AG09309 (cell line): ENCODE measurements at regions not wholly inside any gene's neighbourhood (a gene's known extent, or its start where the extent isn't known, plus 50 kb on each side); places are given as distances from the start of the nearest gene placed in this dataset.

ENCODE experiments used
- DNase-seq: peaks from one replicate; pipeline ENCODE4 v3.0.0-alpha.2; 2010; ENCODE audit warnings: low read depth
- H3K4me3 ChIP-seq: 2 replicates; pipeline ENCODE4 v1.5.1; 2011; ENCODE audit warnings: mild to moderate bottlenecking, low read depth, low read length, moderate library complexity; ENCODE audit not compliant: control insufficient read depth
- TF ChIP-seq, protein P1 (sequence below): IDR thresholded peaks from 2 replicates; pipeline ENCODE4 v1.5.1; 2011; ENCODE audit warnings: mild to moderate bottlenecking, low read depth, low read length, inconsistent platforms; ENCODE audit not compliant: insufficient read depth, control insufficient read depth; ENCODE audit errors: missing control alignments

GRCh38 chr17:71730871-71731270 is 389.9 kb upstream of the SOX9 start:
- DNase-seq = no peak
- TF ChIP-seq, protein P1, sequence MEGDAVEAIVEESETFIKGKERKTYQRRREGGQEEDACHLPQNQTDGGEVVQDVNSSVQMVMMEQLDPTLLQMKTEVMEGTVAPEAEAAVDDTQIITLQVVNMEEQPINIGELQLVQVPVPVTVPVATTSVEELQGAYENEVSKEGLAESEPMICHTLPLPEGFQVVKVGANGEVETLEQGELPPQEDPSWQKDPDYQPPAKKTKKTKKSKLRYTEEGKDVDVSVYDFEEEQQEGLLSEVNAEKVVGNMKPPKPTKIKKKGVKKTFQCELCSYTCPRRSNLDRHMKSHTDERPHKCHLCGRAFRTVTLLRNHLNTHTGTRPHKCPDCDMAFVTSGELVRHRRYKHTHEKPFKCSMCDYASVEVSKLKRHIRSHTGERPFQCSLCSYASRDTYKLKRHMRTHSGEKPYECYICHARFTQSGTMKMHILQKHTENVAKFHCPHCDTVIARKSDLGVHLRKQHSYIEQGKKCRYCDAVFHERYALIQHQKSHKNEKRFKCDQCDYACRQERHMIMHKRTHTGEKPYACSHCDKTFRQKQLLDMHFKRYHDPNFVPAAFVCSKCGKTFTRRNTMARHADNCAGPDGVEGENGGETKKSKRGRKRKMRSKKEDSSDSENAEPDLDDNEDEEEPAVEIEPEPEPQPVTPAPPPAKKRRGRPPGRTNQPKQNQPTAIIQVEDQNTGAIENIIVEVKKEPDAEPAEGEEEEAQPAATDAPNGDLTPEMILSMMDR = no peak
- H3K4me3 ChIP-seq = no peak overlapping the region

- DNase-seq = no peak
- TF ChIP-seq, protein P1 = no peak
- no peak overlapping the region for H3K4me3 ChIP-seq
These were observed 384.9 kb upstream of the SOX9 start for GRCh38 chr17:71735893-71736292.

DNA sequence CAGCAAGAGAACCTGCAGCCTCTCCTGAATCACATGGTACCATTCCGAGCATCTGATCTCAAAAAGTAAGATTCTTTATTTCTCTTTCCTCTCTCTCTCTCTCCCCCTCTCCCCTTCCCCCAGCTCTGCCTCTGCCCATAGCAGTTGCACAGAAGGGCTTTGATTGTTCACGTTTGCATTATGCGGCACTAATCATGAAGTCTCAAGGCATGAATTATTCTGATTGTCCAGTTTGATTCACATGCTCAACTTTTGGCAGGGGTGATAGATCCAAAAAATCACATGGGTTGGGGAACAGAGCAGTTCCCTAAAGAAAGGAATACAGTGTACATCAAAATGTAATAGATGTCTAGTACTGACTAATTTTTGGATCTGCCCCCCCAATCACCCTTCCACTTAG is 380.0 kb upstream of the SOX9 start:
- TF ChIP-seq, protein P1 = no peak
- DNase-seq = no peak
- no peak overlapping the region for H3K4me3 ChIP-seq

DNA sequence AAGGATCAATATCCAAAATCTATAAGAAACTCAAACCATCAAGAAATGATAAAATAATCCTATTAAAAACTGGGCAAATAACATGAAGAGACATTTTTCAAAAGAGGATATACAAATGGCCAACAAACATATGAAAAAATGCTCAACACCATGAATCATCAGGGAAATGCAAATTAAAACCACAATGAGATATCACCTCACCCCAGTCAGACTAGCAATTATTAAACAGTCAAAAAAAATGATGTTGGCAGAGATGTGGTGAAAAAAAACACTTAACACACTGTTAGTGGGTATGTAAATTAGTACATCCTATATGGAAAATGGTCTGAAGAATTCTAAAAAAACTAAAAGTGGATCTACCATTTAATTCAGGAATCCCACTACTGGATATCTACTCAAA is 379.0 kb upstream of the SOX9 start:
- DNase-seq = no peak
- TF ChIP-seq, protein P1 = no peak
- no peak overlapping the region for H3K4me3 ChIP-seq

DNA sequence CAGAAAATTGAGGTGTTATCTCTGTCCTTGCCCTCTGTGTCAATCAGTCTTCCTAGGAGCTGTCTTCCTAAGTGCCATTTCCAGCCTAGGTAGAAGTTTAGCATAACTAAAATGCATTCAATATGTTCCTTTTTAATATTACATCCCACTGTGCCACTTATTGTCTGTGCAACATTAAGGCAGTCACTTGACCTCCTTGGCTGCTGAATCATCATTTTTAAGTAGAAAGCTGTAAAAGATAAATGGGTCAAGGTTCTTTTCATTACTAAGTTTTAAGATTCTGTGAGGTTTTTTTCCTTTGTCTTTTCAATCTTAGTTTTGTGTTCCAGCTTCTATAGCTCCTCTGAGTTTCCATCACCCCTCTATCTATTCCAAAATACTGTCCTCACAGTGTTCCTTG is 371.9 kb upstream of the SOX9 start:
- no peak for DNase-seq
- TF ChIP-seq, protein P1 = no peak
- no peak overlapping the region for H3K4me3 ChIP-seq

- TF ChIP-seq, protein P1 = no peak
- DNase-seq = no peak
- H3K4me3 ChIP-seq = no peak overlapping the region
These were observed 367.8 kb upstream of the SOX9 start for GRCh38 chr17:71753070-71753469.

DNA sequence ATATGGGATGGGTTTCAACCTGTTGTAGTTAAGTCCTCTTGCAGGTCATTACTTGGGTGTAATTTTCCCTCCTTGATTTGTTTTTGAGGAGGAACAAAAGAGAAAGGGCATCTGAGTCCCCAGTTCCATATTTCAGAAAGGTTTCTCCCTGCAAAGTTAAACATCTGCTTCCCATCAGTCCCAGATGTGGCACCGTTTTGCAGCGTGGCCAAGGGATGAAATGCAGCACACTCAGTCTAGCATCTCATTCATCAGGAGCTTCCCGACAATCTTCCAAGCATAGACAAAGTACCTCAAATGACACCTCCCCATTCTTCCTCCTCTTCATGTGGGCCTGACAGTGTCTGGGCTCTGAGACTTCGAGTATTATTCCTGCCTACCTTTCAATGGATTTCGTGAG is 363.7 kb upstream of the SOX9 start:
- DNase-seq = no peak
- TF ChIP-seq, protein P1 = no peak
- no peak overlapping the region for H3K4me3 ChIP-seq
